ENCODE measurements at regions not wholly inside any gene's neighbourhood (a gene's known extent, or its start where the extent isn't known, plus 50 kb on each side); places are given as distances from the start of the nearest gene placed in this dataset.

DNA sequence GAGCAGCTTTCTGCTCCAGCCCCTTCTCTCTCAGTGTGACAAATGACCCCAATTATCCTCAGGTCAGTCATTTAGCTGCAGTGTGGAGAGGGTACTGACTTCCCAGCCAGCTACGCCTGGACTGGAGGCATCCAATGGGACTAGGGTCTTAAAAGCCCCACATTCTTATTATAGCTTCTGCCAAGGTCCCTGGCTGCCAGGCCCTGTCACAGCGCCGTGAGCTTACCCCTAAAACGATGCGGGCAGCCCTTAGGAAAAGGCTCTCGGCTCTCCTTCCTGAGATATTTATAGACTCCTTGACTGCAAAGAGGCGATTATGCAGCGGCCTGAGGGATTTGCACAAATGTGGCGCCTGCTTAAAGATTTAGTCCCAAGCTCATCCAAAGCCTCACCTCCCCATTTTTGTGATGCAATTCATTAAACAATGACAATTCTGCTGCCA is 69.2 kb upstream of the EDAR start:
- TF ChIP-seq YY1 (IDR thresholded peaks at IDR 0.05; ENCODE audit: insufficient read depth, insufficient read length) (no peak), ZNF274 (IDR thresholded peaks at IDR 0.05; ENCODE audit: low read depth, low read length) (no peak)
